Thoracic aorta (tissue), 2 donors: ENCODE measurements at regions not wholly inside any gene's neighbourhood (a gene's known extent, or its start where the extent isn't known, plus 50 kb on each side); places are given as distances from the start of the nearest gene placed in this dataset.

Source experiments
- ATAC-seq: fragments of 150-250 bp; one replicate; pipeline ENCODE4 v1.8.0; 2017; ENCODE audit warnings: low read depth; ENCODE audit not compliant: insufficient number of reproducible peaks, low FRiP score
- DNase-seq: peaks from one replicate; pipeline ENCODE4 v3.0.0-alpha.2; 2020; ENCODE audit warnings: low spot score
- H3K27ac ChIP-seq, 2 donors: fragments of 200-600 bp; sonication (generic); 1 replicate in 1 of 2; 2 replicates in 1 of 2; pipeline ENCODE4 v1.5.1; 2016; ENCODE audit warnings: mild to moderate bottlenecking in 2 of 2, moderate library complexity in 2 of 2
- H3K27me3 ChIP-seq: fragments of 200-600 bp; sonication (generic); replicated peaks from 2 replicates; pipeline ENCODE4 v1.6.0; 2016; ENCODE audit warnings: mild to moderate bottlenecking; ENCODE audit not compliant: insufficient read depth
- H3K36me3 ChIP-seq: fragments of 200-600 bp; sonication (generic); one replicate; pipeline ENCODE4 v1.5.1; 2016
- H3K4me1 ChIP-seq, 2 donors: fragments of 200-600 bp; sonication (generic); 1 replicate in 1 of 2; 2 replicates in 1 of 2; pipeline versions ENCODE4 v1.5.1 to v1.6.0; 2016; ENCODE audit warnings: low read depth in 2 of 2, mild to moderate bottlenecking in 1 of 2; ENCODE audit not compliant: control insufficient read depth in 1 of 2
- H3K4me3 ChIP-seq: fragments of 200-600 bp; sonication (generic); 2 replicates; pipeline ENCODE4 v1.5.1; 2016; ENCODE audit warnings: mild to moderate bottlenecking
- H3K9me3 ChIP-seq: fragments of 200-600 bp; sonication (generic); 2 replicates; pipeline ENCODE4 v1.5.1; 2016
- TF ChIP-seq, protein P1 (sequence below): fragments of 200-600 bp; sonication (generic); IDR thresholded peaks from one replicate; pipeline ENCODE4 v1.5.1; 2019; ENCODE audit warnings: antibody characterized with exemption

DNA sequence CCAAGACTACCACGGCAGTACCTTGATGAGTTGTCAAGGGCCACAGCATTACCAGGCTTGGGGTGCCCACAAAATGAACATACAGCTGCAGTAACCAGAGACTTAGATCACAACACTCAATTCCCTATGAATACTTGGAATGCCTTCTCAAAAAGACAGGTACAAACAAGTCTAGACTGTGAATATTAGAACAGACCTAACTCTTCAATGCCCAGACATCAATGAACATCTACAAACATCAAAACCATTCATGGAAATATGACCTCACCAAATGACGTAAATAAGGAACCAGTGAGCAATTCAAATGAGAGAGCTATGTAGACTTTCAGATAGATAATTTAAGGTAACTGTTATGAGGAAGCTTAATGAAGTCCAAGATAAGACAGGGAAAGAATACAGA lies 185.1 kb upstream of the POU1F1 start:
- no peak for DNase-seq
- ATAC-seq = no peak
- Histone ChIP-seq H3K4me3 (no peak overlapping the region), H3K27me3 (no peaks in the 10 kb centered on the region), H3K9me3 (no peaks in the 10 kb centered on the region), H3K36me3 (no peaks in the 10 kb centered on the region), H3K4me1 (no peaks in the 10 kb centered on the region), H3K27ac (no peak overlapping the region)
- TF ChIP-seq, protein P1, sequence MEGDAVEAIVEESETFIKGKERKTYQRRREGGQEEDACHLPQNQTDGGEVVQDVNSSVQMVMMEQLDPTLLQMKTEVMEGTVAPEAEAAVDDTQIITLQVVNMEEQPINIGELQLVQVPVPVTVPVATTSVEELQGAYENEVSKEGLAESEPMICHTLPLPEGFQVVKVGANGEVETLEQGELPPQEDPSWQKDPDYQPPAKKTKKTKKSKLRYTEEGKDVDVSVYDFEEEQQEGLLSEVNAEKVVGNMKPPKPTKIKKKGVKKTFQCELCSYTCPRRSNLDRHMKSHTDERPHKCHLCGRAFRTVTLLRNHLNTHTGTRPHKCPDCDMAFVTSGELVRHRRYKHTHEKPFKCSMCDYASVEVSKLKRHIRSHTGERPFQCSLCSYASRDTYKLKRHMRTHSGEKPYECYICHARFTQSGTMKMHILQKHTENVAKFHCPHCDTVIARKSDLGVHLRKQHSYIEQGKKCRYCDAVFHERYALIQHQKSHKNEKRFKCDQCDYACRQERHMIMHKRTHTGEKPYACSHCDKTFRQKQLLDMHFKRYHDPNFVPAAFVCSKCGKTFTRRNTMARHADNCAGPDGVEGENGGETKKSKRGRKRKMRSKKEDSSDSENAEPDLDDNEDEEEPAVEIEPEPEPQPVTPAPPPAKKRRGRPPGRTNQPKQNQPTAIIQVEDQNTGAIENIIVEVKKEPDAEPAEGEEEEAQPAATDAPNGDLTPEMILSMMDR = no peak

DNA sequence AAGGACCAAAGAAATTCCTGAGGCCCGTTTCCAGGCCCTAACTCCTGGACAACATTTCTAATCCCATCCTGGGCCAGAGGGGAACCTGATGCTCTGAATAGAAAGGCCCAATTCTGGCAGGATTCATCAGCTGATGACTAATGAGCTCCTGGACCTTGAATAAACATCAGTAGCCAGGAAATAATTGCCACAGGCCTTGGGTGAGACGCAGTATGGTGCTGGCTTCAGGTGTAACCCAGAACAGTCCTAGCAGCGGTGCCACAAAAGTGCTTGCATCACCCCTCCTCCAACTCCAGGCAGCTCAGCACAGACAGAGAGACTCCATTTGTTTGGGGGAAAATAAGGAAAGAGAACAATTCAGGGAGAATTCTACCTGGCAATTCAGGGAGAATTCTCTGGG lies 184.7 kb upstream of the POU1F1 start:
- Histone ChIP-seq H3K27ac (no peak overlapping the region), H3K4me1 (no peaks in the 10 kb centered on the region), H3K9me3 (no peaks in the 10 kb centered on the region), H3K27me3 (no peaks in the 10 kb centered on the region), H3K4me3 (no peak overlapping the region), H3K36me3 (no peaks in the 10 kb centered on the region)
- ATAC-seq = no peak
- DNase-seq = no peak
- TF ChIP-seq, protein P1 = no peak

DNA sequence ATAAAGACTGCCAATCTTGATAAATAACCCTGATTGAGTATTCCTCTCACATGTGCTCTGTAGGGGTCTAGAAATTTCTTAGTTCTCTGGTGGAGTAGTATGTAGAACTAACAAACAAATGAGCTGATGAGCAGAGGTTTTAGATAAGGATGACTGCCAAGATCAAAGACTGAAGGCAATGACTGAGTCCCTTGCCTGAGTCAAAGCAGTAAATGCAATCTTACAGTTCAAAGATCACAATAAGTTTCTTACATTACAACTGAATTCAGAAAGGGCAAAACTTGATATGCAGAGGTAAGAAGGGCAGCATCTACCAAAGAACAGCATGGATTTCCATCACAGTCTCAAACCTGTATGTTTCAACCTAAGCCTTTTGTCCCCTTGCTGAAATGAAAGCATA lies 172.2 kb upstream of the POU1F1 start:
- H3K27me3 ChIP-seq = no peaks in the 10 kb centered on the region
- H3K9me3 ChIP-seq = no peaks in the 10 kb centered on the region
- no peak for DNase-seq
- no peak for ATAC-seq
- H3K27ac ChIP-seq = no peak overlapping the region
- TF ChIP-seq, protein P1 = no peak
- no peak overlapping the region for H3K4me3 ChIP-seq
- H3K4me1 ChIP-seq = no peaks in the 10 kb centered on the region
- H3K36me3 ChIP-seq = no peaks in the 10 kb centered on the region

DNA sequence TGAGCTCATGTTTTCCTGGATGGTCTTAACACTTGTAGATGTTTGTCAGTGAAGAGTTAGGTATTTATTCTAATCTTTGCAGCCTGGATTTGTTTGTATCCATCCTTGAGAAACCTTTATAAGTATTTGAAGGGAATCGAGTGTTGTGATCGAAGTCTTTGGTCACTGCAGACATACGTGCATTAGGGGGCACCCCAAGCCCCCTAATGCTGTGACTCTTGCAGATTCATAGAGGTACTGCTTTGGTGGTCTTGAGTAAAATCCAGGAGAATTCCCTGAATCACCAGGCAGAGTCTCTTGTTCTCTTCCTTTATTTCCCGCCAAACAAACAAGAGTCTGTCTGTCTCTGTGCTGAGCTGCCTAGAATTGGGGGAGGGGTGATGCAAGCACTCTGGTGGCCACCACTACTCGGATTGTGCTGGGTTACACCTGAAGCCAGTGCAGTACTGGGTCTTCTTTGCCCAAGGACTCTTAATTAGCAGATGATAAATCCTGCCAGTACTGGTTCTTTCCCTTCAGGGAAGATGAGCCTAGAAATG lies 170.5 kb upstream of the POU1F1 start:
- Histone ChIP-seq H3K27ac (no peak overlapping the region), H3K27me3 (no peaks in the 10 kb centered on the region), H3K36me3 (no peaks in the 10 kb centered on the region), H3K4me3 (no peak overlapping the region), H3K9me3 (no peaks in the 10 kb centered on the region), H3K4me1 (no peaks in the 10 kb centered on the region)
- TF ChIP-seq, protein P1 = no peak
- DNase-seq = no peak
- ATAC-seq = no peak

DNA sequence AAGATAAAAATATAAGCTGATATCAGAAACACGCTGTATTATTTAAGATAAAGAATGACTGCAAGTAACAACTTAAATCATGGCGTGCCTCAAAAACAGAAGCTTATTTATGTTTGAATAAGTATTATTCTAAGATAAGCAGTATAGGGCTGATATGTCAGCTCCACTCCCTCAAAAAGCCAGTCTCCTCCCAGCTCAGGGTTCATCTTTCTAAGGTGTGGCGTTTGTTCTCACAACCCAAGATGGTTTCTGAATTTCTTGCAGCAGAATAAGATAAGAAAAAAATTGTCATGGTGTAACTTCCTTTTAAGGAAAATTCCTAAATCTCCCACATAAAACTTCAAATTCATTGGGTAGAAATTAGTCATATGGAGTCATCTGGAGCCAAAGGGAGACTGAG lies 166.1 kb upstream of the POU1F1 start:
- no peak overlapping the region for H3K27ac ChIP-seq
- no peaks in the 10 kb centered on the region for H3K27me3 ChIP-seq
- no peak for DNase-seq

More for the DNA sequence above, 166.1 kb upstream of the POU1F1 start:
- Histone ChIP-seq H3K4me3 (no peak overlapping the region), H3K36me3 (no peaks in the 10 kb centered on the region), H3K4me1 (no peaks in the 10 kb centered on the region), H3K9me3 (no peaks in the 10 kb centered on the region)
- no peak for ATAC-seq
- TF ChIP-seq, protein P1 = no peak
